Karpas-422 (cell line): ENCODE measurements at regions not wholly inside any gene's neighbourhood (a gene's known extent, or its start where the extent isn't known, plus 50 kb on each side); places are given as distances from the start of the nearest gene placed in this dataset.
"Not testable (repeated sequence)": the region's sequence is repeated elsewhere in the genome, so short reads cannot be mapped to it uniquely, and the experiment has no call there.

Experiments used
- DNase-seq: peaks from one replicate; pipeline ENCODE4 v3.0.0-alpha.2; 2015
- H2AFZ ChIP-seq: fragments of 200-600 bp; sonication (generic); 2 replicates; pipeline ENCODE4 v1.6.1; 2014; ENCODE audit warnings: antibody characterized with exemption, low read length, mixed read lengths
- H3K27ac ChIP-seq: fragments of 200-600 bp; sonication (generic); 2 replicates; pipeline ENCODE4 v1.5.1; 2014; ENCODE audit warnings: mild to moderate bottlenecking, low read length, moderate library complexity
- H3K27me3 ChIP-seq: fragments of 200-600 bp; sonication (generic); 2 replicates; pipeline ENCODE4 v1.6.1; 2014; ENCODE audit warnings: low read length, mixed read lengths
- H3K36me3 ChIP-seq: fragments of 200-600 bp; sonication (generic); 2 replicates; pipeline ENCODE4 v1.6.1; 2014; ENCODE audit warnings: low read length, mixed read lengths; ENCODE audit not compliant: insufficient read depth
- H3K4me1 ChIP-seq: fragments of 200-600 bp; sonication (generic); 2 replicates; pipeline ENCODE4 v1.6.1; 2014; ENCODE audit warnings: mild to moderate bottlenecking, low read length, mixed read lengths
- H3K4me2 ChIP-seq: fragments of 200-600 bp; sonication (generic); 2 replicates; pipeline ENCODE4 v1.6.1; 2014; ENCODE audit warnings: low read length, low read depth, mild to moderate bottlenecking; ENCODE audit not compliant: poor library complexity, severe bottlenecking
- H3K4me3 ChIP-seq: fragments of 200-600 bp; sonication (generic); 2 replicates; pipeline ENCODE4 v1.5.1; 2014; ENCODE audit warnings: mild to moderate bottlenecking, antibody characterized with exemption, low read length, mixed read lengths
- H3K79me2 ChIP-seq: fragments of 200-600 bp; sonication (generic); 2 replicates; pipeline ENCODE4 v1.6.1; 2014; ENCODE audit warnings: mild to moderate bottlenecking, low read length, mixed read lengths
- H3K9ac ChIP-seq: fragments of 200-600 bp; sonication (generic); 2 replicates; pipeline ENCODE4 v1.6.0; 2014; ENCODE audit warnings: low read length
- H3K9me2 ChIP-seq: fragments of 200-600 bp; sonication (generic), shearing (Covaris generic); replicated peaks from 2 replicates; pipeline ENCODE4 v1.6.0; 2014; ENCODE audit warnings: mild to moderate bottlenecking, low read length, moderate library complexity; ENCODE audit not compliant: insufficient read depth
- H3K9me3 ChIP-seq: fragments of 300-700, 200-600 bp; sonication (generic); 2 replicates; pipeline ENCODE4 v1.6.1; 2014; ENCODE audit warnings: low read length, mixed read lengths
- H4K20me1 ChIP-seq: fragments of 200-600 bp; sonication (generic); 2 replicates; pipeline ENCODE4 v1.6.1; 2014; ENCODE audit warnings: mild to moderate bottlenecking, antibody characterized with exemption, low read length, low read depth; ENCODE audit not compliant: insufficient read depth

DNA sequence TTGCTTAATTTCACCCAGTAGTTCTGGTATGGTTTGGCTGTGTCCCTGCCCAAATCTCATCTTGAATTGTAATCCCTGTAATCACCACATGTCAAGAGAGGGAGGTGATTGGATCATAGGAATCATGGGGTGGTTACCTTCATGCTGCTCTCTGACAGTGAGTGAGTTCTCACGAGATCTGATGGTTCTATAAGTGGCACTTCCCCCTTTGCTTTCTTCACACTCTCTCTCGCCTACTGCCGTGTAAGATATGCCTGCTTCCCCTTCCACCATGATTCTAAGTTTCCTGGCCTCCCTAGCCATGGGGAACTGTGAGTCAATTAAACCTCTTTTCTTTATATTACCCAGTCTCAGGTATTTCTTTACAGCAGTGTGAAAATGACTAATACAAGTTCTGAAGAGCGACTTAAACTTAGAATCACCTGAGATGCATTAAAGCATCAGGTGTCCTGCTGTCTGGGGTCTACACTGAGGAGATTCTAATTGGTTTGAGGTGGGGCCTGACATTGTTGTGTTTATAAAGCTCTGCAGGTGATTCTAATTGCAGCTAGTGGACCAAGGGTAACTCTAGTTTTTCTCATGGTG is 82.1 kb upstream of the DTNBP1 start:
- Histone ChIP-seq H3K9me2 (no peaks in the 10 kb centered on the region), H3K4me2 (no peak overlapping the region), H2AFZ (no peak overlapping the region), H3K4me1 (no peaks in the 10 kb centered on the region), H3K36me3 (no peaks in the 10 kb centered on the region), H3K4me3 (no peak overlapping the region), H3K9ac (no peak overlapping the region), H3K9me3 (no peaks in the 10 kb centered on the region), H4K20me1 (no peaks in the 10 kb centered on the region), H3K27ac (no peak overlapping the region), H3K27me3 (no peaks in the 10 kb centered on the region), H3K79me2 (no peaks in the 10 kb centered on the region)
- DNase-seq = peak; percentile 53

GRCh38 chr6:15742013-15742412 is 79.2 kb upstream of the DTNBP1 start:
- not testable (repeated sequence) for H4K20me1 ChIP-seq, H3K79me2 ChIP-seq, H3K9ac ChIP-seq, H3K27ac ChIP-seq, H3K4me3 ChIP-seq, H3K36me3 ChIP-seq, H3K27me3 ChIP-seq, DNase-seq, H2AFZ ChIP-seq, H3K9me3 ChIP-seq, H3K4me1 ChIP-seq, H3K4me2 ChIP-seq, H3K9me2 ChIP-seq

GRCh38 chr6:15741405-15741804 is 78.6 kb upstream of the DTNBP1 start:
- Histone ChIP-seq H3K79me2 (no peaks in the 10 kb centered on the region), H3K27me3 (no peaks in the 10 kb centered on the region), H3K4me2 (no peak overlapping the region), H3K9me2 (no peaks in the 10 kb centered on the region), H3K9ac (no peak overlapping the region), H4K20me1 (no peaks in the 10 kb centered on the region), H3K36me3 (no peaks in the 10 kb centered on the region), H2AFZ (no peak overlapping the region), H3K4me1 (no peaks in the 10 kb centered on the region), H3K27ac (no peak overlapping the region), H3K9me3 (no peaks in the 10 kb centered on the region), H3K4me3 (no peak overlapping the region)
- no peak for DNase-seq

- H4K20me1 ChIP-seq = no peaks in the 10 kb centered on the region
- no peaks in the 10 kb centered on the region for H3K36me3 ChIP-seq
- no peak overlapping the region for H3K4me2 ChIP-seq
- H3K4me1 ChIP-seq = no peaks in the 10 kb centered on the region
- H3K9me3 ChIP-seq = no peaks in the 10 kb centered on the region
- H3K9me2 ChIP-seq = no peaks in the 10 kb centered on the region
- H3K4me3 ChIP-seq = no peak overlapping the region
- no peaks in the 10 kb centered on the region for H3K79me2 ChIP-seq
- no peaks in the 10 kb centered on the region for H3K27me3 ChIP-seq
- H3K9ac ChIP-seq = no peak overlapping the region
- no peak for DNase-seq
- no peak overlapping the region for H2AFZ ChIP-seq
- H3K27ac ChIP-seq = no peak overlapping the region
Observed at GRCh38 chr6:15739867-15740266, 77.0 kb upstream of the DTNBP1 start.

GRCh38 chr6:15739353-15739752 is 76.5 kb upstream of the DTNBP1 start:
- Histone ChIP-seq H3K36me3 (no peaks in the 10 kb centered on the region), H3K27me3 (no peaks in the 10 kb centered on the region), H4K20me1 (no peaks in the 10 kb centered on the region), H3K9me2 (no peaks in the 10 kb centered on the region), H3K4me2 (no peak overlapping the region), H3K4me3 (no peak overlapping the region), H3K9me3 (no peaks in the 10 kb centered on the region), H3K4me1 (no peaks in the 10 kb centered on the region), H3K9ac (no peak overlapping the region), H3K79me2 (no peaks in the 10 kb centered on the region), H2AFZ (no peak overlapping the region), H3K27ac (no peak overlapping the region)
- DNase-seq = no peak

- not testable (repeated sequence) for H3K79me2 ChIP-seq
Observed at GRCh38 chr6:15738195-15738594, 75.4 kb upstream of the DTNBP1 start.

DNA sequence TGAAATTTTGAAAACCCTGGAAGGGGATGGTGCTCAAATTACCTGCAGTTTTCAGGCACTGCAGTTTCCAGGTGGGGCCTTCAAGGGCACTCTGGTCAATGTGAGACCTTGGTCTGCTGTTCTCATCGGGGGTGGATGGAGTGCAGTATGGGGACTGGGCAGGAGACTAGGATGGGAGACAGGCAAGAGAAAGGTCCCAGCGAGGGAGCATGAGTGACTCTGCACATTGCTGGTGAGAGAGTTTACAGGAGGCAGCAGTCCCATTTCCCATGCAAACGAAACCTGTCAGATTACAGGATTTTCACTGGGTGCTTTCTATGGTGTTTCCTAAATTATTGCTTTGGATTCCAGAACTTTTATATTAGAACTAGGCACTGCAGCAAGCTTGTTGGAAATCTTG is 73.5 kb upstream of the DTNBP1 start:
- H3K9ac ChIP-seq = no peak overlapping the region

More at GRCh38 chr6:15738195-15738594, 75.4 kb upstream of the DTNBP1 start:
- not testable (repeated sequence) for DNase-seq, H4K20me1 ChIP-seq, H3K4me3 ChIP-seq, H3K9ac ChIP-seq, H3K9me3 ChIP-seq, H2AFZ ChIP-seq, H3K27me3 ChIP-seq, H3K27ac ChIP-seq, H3K36me3 ChIP-seq, H3K4me2 ChIP-seq, H3K4me1 ChIP-seq, H3K9me2 ChIP-seq

GRCh38 chr6:15735567-15736265 is 72.9 kb upstream of the DTNBP1 start:
- H4K20me1 ChIP-seq = no peaks in the 10 kb centered on the region
- H3K9me3 ChIP-seq = no peaks in the 10 kb centered on the region
- H3K4me2 ChIP-seq = no peak overlapping the region
- H2AFZ ChIP-seq = no peak overlapping the region
- no peak overlapping the region for H3K4me3 ChIP-seq
- no peak for DNase-seq
- no peaks in the 10 kb centered on the region for H3K79me2 ChIP-seq
- H3K4me1 ChIP-seq = no peaks in the 10 kb centered on the region
- no peaks in the 10 kb centered on the region for H3K36me3 ChIP-seq
- H3K27me3 ChIP-seq = no peaks in the 10 kb centered on the region
- H3K9ac ChIP-seq = no peak overlapping the region
- H3K27ac ChIP-seq = no peak overlapping the region
- no peaks in the 10 kb centered on the region for H3K9me2 ChIP-seq

More for the DNA sequence above, 73.5 kb upstream of the DTNBP1 start:
- H4K20me1 ChIP-seq = no peaks in the 10 kb centered on the region
- no peaks in the 10 kb centered on the region for H3K79me2 ChIP-seq
- no peak overlapping the region for H3K4me2 ChIP-seq
- H3K27ac ChIP-seq = no peak overlapping the region
- no peaks in the 10 kb centered on the region for H3K9me2 ChIP-seq
- no peak overlapping the region for H2AFZ ChIP-seq
- no peaks in the 10 kb centered on the region for H3K4me1 ChIP-seq
- no peaks in the 10 kb centered on the region for H3K36me3 ChIP-seq
- no peaks in the 10 kb centered on the region for H3K9me3 ChIP-seq
- no peaks in the 10 kb centered on the region for H3K27me3 ChIP-seq
- DNase-seq = no peak
- no peak overlapping the region for H3K4me3 ChIP-seq
